ENCODE measurements at regions not wholly inside any gene's neighbourhood (a gene's known extent, or its start where the extent isn't known, plus 50 kb on each side); places are given as distances from the start of the nearest gene placed in this dataset.

GRCh38 chr15:95957861-95958260 is 372.6 kb upstream of the NR2F2 start:
- no peak for DNase-seq

GRCh38 chr15:95958382-95958781 is 372.1 kb upstream of the NR2F2 start:
- no peak for DNase-seq

- DNase-seq = no peak
Measured at GRCh38 chr15:95968856-95969255, 361.6 kb upstream of the NR2F2 start.

GRCh38 chr15:95970326-95970725 is 360.2 kb upstream of the NR2F2 start:
- DNase-seq = no peak

GRCh38 chr15:95972041-95972553 is 358.4 kb upstream of the NR2F2 start:
- DNase-seq = no peak

GRCh38 chr15:95972812-95973211 is 357.7 kb upstream of the NR2F2 start:
- DNase-seq = no peak

GRCh38 chr15:95973566-95974256 is 356.8 kb upstream of the NR2F2 start:
- no peak for DNase-seq

- no peak for DNase-seq
Measured at GRCh38 chr15:95975212-95975611, 355.3 kb upstream of the NR2F2 start.

- DNase-seq = no peak
Measured at GRCh38 chr15:95979286-95979685, 351.2 kb upstream of the NR2F2 start.

GRCh38 chr15:95981209-95981608 is 349.3 kb upstream of the NR2F2 start:
- no peak for DNase-seq

- DNase-seq = no peak
Measured at GRCh38 chr15:95987299-95987698, 343.2 kb upstream of the NR2F2 start.

GRCh38 chr15:95987886-95988573 is 342.5 kb upstream of the NR2F2 start:
- DNase-seq = no peak

- no peak for DNase-seq
Measured at GRCh38 chr15:95988574-95988887, 342.0 kb upstream of the NR2F2 start.

GRCh38 chr15:95989392-95989791 is 341.1 kb upstream of the NR2F2 start:
- no peak for DNase-seq

GRCh38 chr15:95990833-95991232 is 339.7 kb upstream of the NR2F2 start:
- DNase-seq = no peak

- no peak for DNase-seq
Measured at GRCh38 chr15:95994418-95994817, 336.1 kb upstream of the NR2F2 start.

GRCh38 chr15:95995375-95996168 is 334.9 kb upstream of the NR2F2 start:
- no peak for DNase-seq

GRCh38 chr15:95996494-95996893 is 334.0 kb upstream of the NR2F2 start:
- DNase-seq = no peak

- no peak for DNase-seq
Measured at GRCh38 chr15:95998935-95999334, 331.6 kb upstream of the NR2F2 start.

GRCh38 chr15:96002890-96003859 is 327.3 kb upstream of the NR2F2 start:
- DNase-seq = no peak

- no peak for DNase-seq
Measured at GRCh38 chr15:96005906-96006305, 324.6 kb upstream of the NR2F2 start.

GRCh38 chr15:96011136-96011535 is 319.4 kb upstream of the NR2F2 start:
- DNase-seq = no peak

- DNase-seq = no peak
Measured at GRCh38 chr15:96014939-96015338, 315.6 kb upstream of the NR2F2 start.
